ENCODE measurements at regions not wholly inside any gene's neighbourhood (a gene's known extent, or its start where the extent isn't known, plus 50 kb on each side); places are given as distances from the start of the nearest gene placed in this dataset.

- TF ChIP-seq CTCF (conservative IDR thresholded peaks at IDR 0.05 in 1 of 2, IDR thresholded peaks at IDR 0.05 in 1 of 2; ENCODE audit: low read depth in 1 of 2, low read length in 2 of 2) = no peak
- TF ChIP-seq EZH2 (IDR thresholded peaks at IDR 0.05; ENCODE audit: low read length, missing control alignments) = no peak
These were observed 170.0 kb upstream of the STK17B start for GRCh38 chr2:196341277-196341841.
